MG63 (cell line): ENCODE measurements at regions not wholly inside any gene's neighbourhood (a gene's known extent, or its start where the extent isn't known, plus 50 kb on each side); places are given as distances from the start of the nearest gene placed in this dataset.

Experiments
- DNase-seq: peaks from one replicate; pipeline ENCODE4 v3.0.0-alpha.2; 2020
- H3K27me3 ChIP-seq: fragments of 250-450 bp; sonication (Bioruptor Pico); 2 replicates; pipeline ENCODE4 v1.5.1; 2020; ENCODE audit warnings: mild to moderate bottlenecking, moderate library complexity
- H3K36me3 ChIP-seq: fragments of 250-450 bp; sonication (Bioruptor Pico); 2 replicates; pipeline ENCODE4 v1.5.1; 2020; ENCODE audit warnings: mild to moderate bottlenecking, moderate library complexity
- H3K4me3 ChIP-seq: fragments of 250-450 bp; sonication (Bioruptor Pico); 2 replicates; pipeline ENCODE4 v1.5.1; 2020; ENCODE audit warnings: mild to moderate bottlenecking, moderate library complexity
- H3K9me3 ChIP-seq: fragments of 250-450 bp; sonication (Bioruptor Pico); 2 replicates; pipeline ENCODE4 v1.5.1; 2020; ENCODE audit warnings: mild to moderate bottlenecking, moderate library complexity

GRCh38 chr16:85180827-85181738, 68.8 kb upstream of the CIBAR2 start:
- peaks cover 22% of the 10 kb centered on the region for H3K36me3 ChIP-seq
- H3K27me3 ChIP-seq: no peaks in the 10 kb centered on the region
- no peaks in the 10 kb centered on the region; the same call in 1 of the 2 replicates for H3K9me3 ChIP-seq
- no peak for DNase-seq
- H3K4me3 ChIP-seq: no peak overlapping the region

GRCh38 chr16:85181739-85182129, 69.5 kb upstream of the CIBAR2 start:
- Histone ChIP-seq H3K27me3 (no peaks in the 10 kb centered on the region), H3K36me3 (peaks cover 22% of the 10 kb centered on the region), H3K9me3 (no peaks in the 10 kb centered on the region; the same call in 1 of the 2 replicates), H3K4me3 (no peak overlapping the region)
- no peak for DNase-seq

- no peaks in the 10 kb centered on the region for H3K27me3 ChIP-seq
- no peak for DNase-seq
- peaks cover 22% of the 10 kb centered on the region for H3K36me3 ChIP-seq
- H3K9me3 ChIP-seq: no peaks in the 10 kb centered on the region; the same call in 1 of the 2 replicates
- no peak overlapping the region for H3K4me3 ChIP-seq
These were observed 70.0 kb upstream of the CIBAR2 start for GRCh38 chr16:85182286-85182685.

- DNase-seq: no peak
- no peak overlapping the region for H3K4me3 ChIP-seq
- no peaks in the 10 kb centered on the region; the same call in 1 of the 2 replicates for H3K9me3 ChIP-seq
- no peaks in the 10 kb centered on the region for H3K27me3 ChIP-seq
- H3K36me3 ChIP-seq: peaks cover 22% of the 10 kb centered on the region
These were observed 70.5 kb upstream of the CIBAR2 start for GRCh38 chr16:85182774-85183173.

- Histone ChIP-seq H3K9me3 (no peaks in the 10 kb centered on the region; the same call in 1 of the 2 replicates), H3K36me3 (peaks cover 22% of the 10 kb centered on the region), H3K4me3 (no peak overlapping the region), H3K27me3 (no peaks in the 10 kb centered on the region)
- DNase-seq: no peak
These were observed 71.3 kb upstream of the CIBAR2 start for GRCh38 chr16:85183564-85183963.

GRCh38 chr16:85184404-85184803, 72.1 kb upstream of the CIBAR2 start:
- peaks cover 25% of the 10 kb centered on the region for H3K36me3 ChIP-seq
- no peaks in the 10 kb centered on the region; the same call in 1 of the 2 replicates for H3K9me3 ChIP-seq
- no peak overlapping the region for H3K4me3 ChIP-seq
- DNase-seq: no peak
- no peaks in the 10 kb centered on the region for H3K27me3 ChIP-seq

- DNase-seq: no peak
- Histone ChIP-seq H3K36me3 (peaks cover 31% of the 10 kb centered on the region), H3K9me3 (peaks cover 4% of the 10 kb centered on the region), H3K4me3 (no peak overlapping the region), H3K27me3 (no peaks in the 10 kb centered on the region)
These were observed 73.2 kb upstream of the CIBAR2 start for GRCh38 chr16:85185303-85186100.

GRCh38 chr16:85187002-85187401, 74.7 kb upstream of the CIBAR2 start:
- H3K36me3 ChIP-seq: peaks cover 31% of the 10 kb centered on the region
- DNase-seq: peak; percentile 42
- no peak overlapping the region for H3K4me3 ChIP-seq
- no peaks in the 10 kb centered on the region for H3K27me3 ChIP-seq
- peaks cover 4% of the 10 kb centered on the region for H3K9me3 ChIP-seq

- Histone ChIP-seq H3K4me3 (no peak overlapping the region), H3K9me3 (peaks cover 4% of the 10 kb centered on the region), H3K27me3 (no peaks in the 10 kb centered on the region), H3K36me3 (peaks cover 31% of the 10 kb centered on the region)
- DNase-seq: no peak
These were observed 75.2 kb upstream of the CIBAR2 start for GRCh38 chr16:85187447-85187846.

- Histone ChIP-seq H3K36me3 (peaks cover 31% of the 10 kb centered on the region), H3K27me3 (no peaks in the 10 kb centered on the region), H3K4me3 (no peak overlapping the region), H3K9me3 (peaks cover 4% of the 10 kb centered on the region)
- DNase-seq: no peak
These were observed 75.6 kb upstream of the CIBAR2 start for GRCh38 chr16:85187886-85188285.

- peaks cover 24% of the 10 kb centered on the region for H3K36me3 ChIP-seq
- H3K9me3 ChIP-seq: peaks cover 4% of the 10 kb centered on the region
- H3K4me3 ChIP-seq: no peak overlapping the region
- no peaks in the 10 kb centered on the region for H3K27me3 ChIP-seq
- DNase-seq: no peak
These were observed 76.8 kb upstream of the CIBAR2 start for GRCh38 chr16:85188822-85189672.

- peaks cover 4% of the 10 kb centered on the region; the same call in 1 of the 2 replicates for H3K9me3 ChIP-seq
- no peak for DNase-seq
- H3K4me3 ChIP-seq: no peak overlapping the region
These were observed 78.3 kb upstream of the CIBAR2 start for GRCh38 chr16:85190572-85190971.

GRCh38 chr16:85191341-85191965, 79.2 kb upstream of the CIBAR2 start:
- peaks cover 10% of the 10 kb centered on the region; the same call in 1 of the 2 replicates for H3K36me3 ChIP-seq
- no peak overlapping the region for H3K4me3 ChIP-seq
- DNase-seq: no peak
- H3K9me3 ChIP-seq: peaks cover 4% of the 10 kb centered on the region; the same call in 1 of the 2 replicates
- no peaks in the 10 kb centered on the region for H3K27me3 ChIP-seq

More at GRCh38 chr16:85190572-85190971, 78.3 kb upstream of the CIBAR2 start:
- H3K36me3 ChIP-seq: peaks cover 10% of the 10 kb centered on the region; the same call in 1 of the 2 replicates
- H3K27me3 ChIP-seq: no peaks in the 10 kb centered on the region

- DNase-seq: no peak
- no peaks in the 10 kb centered on the region for H3K27me3 ChIP-seq
- H3K36me3 ChIP-seq: peaks cover 10% of the 10 kb centered on the region; the same call in 1 of the 2 replicates
- no peak overlapping the region for H3K4me3 ChIP-seq
- peaks cover 4% of the 10 kb centered on the region; the same call in 1 of the 2 replicates for H3K9me3 ChIP-seq
These were observed 80.2 kb upstream of the CIBAR2 start for GRCh38 chr16:85192238-85193114.

- Histone ChIP-seq H3K36me3 (peaks cover 10% of the 10 kb centered on the region; the same call in 1 of the 2 replicates), H3K27me3 (no peaks in the 10 kb centered on the region), H3K9me3 (peaks cover 4% of the 10 kb centered on the region; the same call in 1 of the 2 replicates), H3K4me3 (no peak overlapping the region)
- no peak for DNase-seq
These were observed 80.8 kb upstream of the CIBAR2 start for GRCh38 chr16:85193115-85193493.
